BLaER1 treated with 17β-estradiol and CSF1 and Interleukin-3, amounts not matched to agents 10 nM and 100 nM (cell line): ENCODE measurements at regions not wholly inside any gene's neighbourhood (a gene's known extent, or its start where the extent isn't known, plus 50 kb on each side); places are given as distances from the start of the nearest gene placed in this dataset.
"Not testable (repeated sequence)": the region's sequence is repeated elsewhere in the genome, so short reads cannot be mapped to it uniquely, and the experiment has no call there.

Experiments used
- H3K27ac ChIP-seq, 11 experiments: shearing (Covaris generic); formaldehyde crosslinking; 2 replicates each; pipeline ENCODE4 v1.8.1; 2022
- H3K27me3 ChIP-seq, 11 experiments: shearing (Covaris generic); formaldehyde crosslinking; 2 replicates each; pipeline ENCODE4 v1.8.1; 2022
- H3K36me3 ChIP-seq, 11 experiments: shearing (Covaris generic); formaldehyde crosslinking; 2 replicates each; pipeline ENCODE4 v1.8.1; 2022
- H3K4me1 ChIP-seq, 10 experiments: shearing (Covaris generic); formaldehyde crosslinking; 2 replicates each; pipeline ENCODE4 v1.8.1; 2022
- H3K4me2 ChIP-seq, 11 experiments: shearing (Covaris generic); formaldehyde crosslinking; 2 replicates each; pipeline ENCODE4 v1.8.1; 2022
- H3K4me3 ChIP-seq, 10 experiments: shearing (Covaris generic); formaldehyde crosslinking; 2 replicates each; pipeline ENCODE4 v1.8.1; 2022
- H3K9ac ChIP-seq, 11 experiments: shearing (Covaris generic); formaldehyde crosslinking; 2 replicates each; pipeline ENCODE4 v1.8.1; 2022
- H3K9me3 ChIP-seq, 11 experiments: shearing (Covaris generic); formaldehyde crosslinking; replicated peaks in 1 of 11; 2 replicates each; pipeline ENCODE4 v1.8.1; 2022
- H4K20me1 ChIP-seq, 11 experiments: shearing (Covaris generic); formaldehyde crosslinking; 2 replicates each; pipeline ENCODE4 v1.8.1; 2022
- Cebpa-rat ChIP-seq, 11 experiments: shearing (Covaris generic); IDR thresholded peaks; 2 replicates each; pipeline ENCODE4 v1.8.1; 2022

- not testable (repeated sequence) for H4K20me1 ChIP-seq, H3K9ac ChIP-seq, H3K27ac ChIP-seq, H3K4me2 ChIP-seq, H3K36me3 ChIP-seq, H3K27me3 ChIP-seq, H3K4me1 ChIP-seq, H3K9me3 ChIP-seq
- peak overlapping the region in 2 of 10 experiments; percentile 0 to 5; a peak in 1 of 20 replicates for H3K4me3 ChIP-seq
These were observed 2577.8 kb upstream of the TPTE start for GRCh38 chr21:7943534-7943933.

GRCh38 chr21:7947422-7947821, 2574.0 kb upstream of the TPTE start:
- Histone ChIP-seq H4K20me1 (no peaks in the 10 kb centered on the region), H3K4me3 (peak overlapping the region in 3 of 10 experiments; percentile 0 to 6 (median 3); a peak in 5 of 20 replicates), H3K27ac (no peak overlapping the region), H3K4me1 (no peaks in the 10 kb centered on the region), H3K4me2 (no peak overlapping the region), H3K36me3 (no peaks in the 10 kb centered on the region), H3K9ac (no peak overlapping the region), H3K9me3 (no peaks in the 10 kb centered on the region; a peak in 2 of 22 replicates), H3K27me3 (no peaks in the 10 kb centered on the region)
- TF ChIP-seq Cebpa-rat (IDR thresholded peaks at IDR 0.05), result no peak

GRCh38 chr21:7948727-7949126, 2572.7 kb upstream of the TPTE start:
- not testable (repeated sequence) for H3K27me3 ChIP-seq, H3K9me3 ChIP-seq, H3K4me2 ChIP-seq, H3K27ac ChIP-seq, H3K9ac ChIP-seq, H4K20me1 ChIP-seq, H3K4me1 ChIP-seq, H3K36me3 ChIP-seq
- peak overlapping the region in 2 of 10 experiments; percentile 1 to 4; a peak in 2 of 20 replicates for H3K4me3 ChIP-seq

GRCh38 chr21:7949882-7950281, 2571.5 kb upstream of the TPTE start:
- not testable (repeated sequence) for H3K27me3 ChIP-seq, H3K36me3 ChIP-seq, H3K27ac ChIP-seq, H3K9me3 ChIP-seq, H3K9ac ChIP-seq, H3K4me1 ChIP-seq, H3K4me2 ChIP-seq, H4K20me1 ChIP-seq, H3K4me3 ChIP-seq

GRCh38 chr21:7951854-7952519, 2569.4 kb upstream of the TPTE start:
- Histone ChIP-seq H3K4me2 (no peak overlapping the region), H3K27me3 (no peaks in the 10 kb centered on the region), H3K9ac (no peak overlapping the region), H4K20me1 (no peaks in the 10 kb centered on the region), H3K27ac (no peak overlapping the region), H3K36me3 (no peaks in the 10 kb centered on the region), H3K9me3 (no peaks in the 10 kb centered on the region; a peak in 2 of 22 replicates), H3K4me1 (no peaks in the 10 kb centered on the region), H3K4me3 (peak overlapping the region in 1 of 10 experiments; percentile 9; a peak in 2 of 20 replicates)
- TF ChIP-seq Cebpa-rat (IDR thresholded peaks at IDR 0.05), result no peak

GRCh38 chr21:7952648-7953047, 2568.7 kb upstream of the TPTE start:
- H3K9me3 ChIP-seq, result no peaks in the 10 kb centered on the region; a peak in 2 of 22 replicates
- H3K36me3 ChIP-seq, result no peaks in the 10 kb centered on the region
- H3K27ac ChIP-seq, result no peak overlapping the region
- no peaks in the 10 kb centered on the region for H4K20me1 ChIP-seq
- no peaks in the 10 kb centered on the region for H3K27me3 ChIP-seq
- no peaks in the 10 kb centered on the region for H3K4me1 ChIP-seq
- no peak overlapping the region for H3K9ac ChIP-seq
- no peak for TF ChIP-seq Cebpa-rat (IDR thresholded peaks at IDR 0.05)
- H3K4me2 ChIP-seq, result no peak overlapping the region
- peak overlapping the region in 2 of 10 experiments; percentile 3 to 5; a peak in 6 of 20 replicates for H3K4me3 ChIP-seq

GRCh38 chr21:7953058-7953457, 2568.3 kb upstream of the TPTE start:
- no peaks in the 10 kb centered on the region for H3K4me1 ChIP-seq
- H3K4me3 ChIP-seq, result peak overlapping the region in 4 of 10 experiments; percentile 0 to 5 (median 2); a peak in 6 of 20 replicates
- H3K9ac ChIP-seq, result no peak overlapping the region
- H3K27me3 ChIP-seq, result no peaks in the 10 kb centered on the region
- H3K36me3 ChIP-seq, result no peaks in the 10 kb centered on the region
- no peak overlapping the region for H3K27ac ChIP-seq
- TF ChIP-seq Cebpa-rat (IDR thresholded peaks at IDR 0.05), result no peak
- H3K4me2 ChIP-seq, result no peak overlapping the region
- no peaks in the 10 kb centered on the region for H4K20me1 ChIP-seq
- H3K9me3 ChIP-seq, result no peaks in the 10 kb centered on the region; a peak in 2 of 22 replicates

GRCh38 chr21:7955358-7956073, 2565.9 kb upstream of the TPTE start:
- peaks cover 12 to 16% (median 15%) of the 10 kb centered on the region in 11 experiments; a peak in 21 of 22 replicates for H3K9me3 ChIP-seq
- H3K27ac ChIP-seq, result not testable (repeated sequence)

GRCh38 chr21:7956074-7956452, 2565.3 kb upstream of the TPTE start:
- H3K27ac ChIP-seq, H3K4me2 ChIP-seq, H3K4me1 ChIP-seq, H3K27me3 ChIP-seq, H3K9ac ChIP-seq, H4K20me1 ChIP-seq, H3K36me3 ChIP-seq: not testable (repeated sequence)
- peaks cover 13 to 22% (median 21%) of the 10 kb centered on the region in 11 experiments; a peak in 21 of 22 replicates for H3K9me3 ChIP-seq
- peak overlapping the region in 2 of 10 experiments; percentile 4 to 28; a peak in 3 of 20 replicates for H3K4me3 ChIP-seq

More at GRCh38 chr21:7955358-7956073, 2565.9 kb upstream of the TPTE start:
- H3K4me2 ChIP-seq, H3K27me3 ChIP-seq, H3K4me1 ChIP-seq, H3K36me3 ChIP-seq, H4K20me1 ChIP-seq, H3K9ac ChIP-seq: not testable (repeated sequence)
- H3K4me3 ChIP-seq, result peak overlapping the region in 2 of 10 experiments; percentile 4 to 28; a peak in 4 of 20 replicates

- not testable (repeated sequence) for H3K36me3 ChIP-seq, H3K27me3 ChIP-seq, H3K4me1 ChIP-seq, H3K27ac ChIP-seq, H3K9ac ChIP-seq, H4K20me1 ChIP-seq, H3K4me2 ChIP-seq
- peaks cover 22 to 33% (median 32%) of the 10 kb centered on the region in 11 experiments; a peak in 21 of 22 replicates for H3K9me3 ChIP-seq
- H3K4me3 ChIP-seq, result peak overlapping the region in 2 of 10 experiments; percentile 0 to 20; a peak in 1 of 20 replicates
These were observed 2564.2 kb upstream of the TPTE start for GRCh38 chr21:7956998-7957712.
